SK-N-SH (cell line): ENCODE measurements at regions not wholly inside any gene's neighbourhood (a gene's known extent, or its start where the extent isn't known, plus 50 kb on each side); places are given as distances from the start of the nearest gene placed in this dataset.

Experiments
- CTCF ChIA-PET: fragments of 300-600, 350-600 bp; formaldehyde crosslinking; extraction: SDS; loops from one replicate; lab custom pipeline; 2021; lab: Yijun Ruan, JAX
- POLR2A ChIA-PET: fragments of 350-600 bp; sonication (Branson Sonifier 250); formaldehyde crosslinking; extraction: SDS; loops from one replicate; lab custom pipeline; 2020; ENCODE audit warnings: antibody characterized with exemption, inconsistent platforms; lab: Yijun Ruan, JAX
- DNase-seq: peaks from one replicate; pipeline ENCODE4 v3.0.0; 2012
- H2AFZ ChIP-seq: fragments of 200-600 bp; sonication (generic); 2 replicates; pipeline ENCODE4 v1.8.1; 2016; ENCODE audit warnings: antibody characterized with exemption, mild to moderate bottlenecking, low read depth
- H3F3A ChIP-seq: fragments of 200-600 bp; sonication (generic); replicated peaks from 2 replicates; pipeline ENCODE3; 2016; ENCODE audit warnings: antibody characterized with exemption, mild to moderate bottlenecking; ENCODE audit not compliant: insufficient read depth
- H3K27ac ChIP-seq, 2 experiments: fragments of 200-500 bp in 1 of 2; fragments of 200-600 bp in 1 of 2; sonication (Bioruptor generic) in 1 of 2; sonication (generic), shearing (Covaris generic) in 1 of 2; 2 replicates each; pipeline versions ENCODE4 v1.5.1 to v1.6.1; 2014 to 2016; ENCODE audit warnings: low read depth in 2 of 2, inconsistent platforms in 1 of 2, low read length in 1 of 2, mild to moderate bottlenecking in 1 of 2, mixed read lengths in 1 of 2
- H3K27me3 ChIP-seq: fragments of 200-600 bp; sonication (generic), shearing (Covaris generic); 2 replicates; pipeline ENCODE4 v1.6.1; 2016; ENCODE audit warnings: mixed run types; ENCODE audit not compliant: insufficient read depth
- H3K36me3 ChIP-seq, 2 experiments: fragments of 200-500 bp in 1 of 2; fragments of 200-600 bp in 1 of 2; sonication (Bioruptor generic) in 1 of 2; sonication (generic) in 1 of 2; replicated peaks in 1 of 2; 2 replicates each; pipeline versions ENCODE3 to v1.5.1; 2014 to 2016; ENCODE audit warnings: low read length in 1 of 2, mild to moderate bottlenecking in 1 of 2; ENCODE audit not compliant: insufficient read depth in 2 of 2, control insufficient read depth in 1 of 2
- H3K4me1 ChIP-seq, 2 experiments: fragments of 200-500 bp in 1 of 2; fragments of 200-600 bp in 1 of 2; sonication (Bioruptor generic) in 1 of 2; sonication (generic), shearing (Covaris generic) in 1 of 2; 2 replicates each; pipeline versions ENCODE4 v1.5.1 to v1.6.1; 2014 to 2016; ENCODE audit warnings: low read depth in 1 of 2, low read length in 1 of 2, mixed run types in 1 of 2; ENCODE audit not compliant: insufficient read depth in 2 of 2, control insufficient read depth in 1 of 2
- H3K4me2 ChIP-seq: fragments of 200-600 bp; sonication (generic), shearing (Covaris generic); 2 replicates; pipeline ENCODE4 v1.6.1; 2017; ENCODE audit warnings: mixed run types
- H3K4me3 ChIP-seq, 2 experiments: fragments of 200-500 bp in 1 of 2; fragments of 200-600 bp in 1 of 2; sonication (Bioruptor generic) in 1 of 2; sonication (generic), shearing (Covaris generic) in 1 of 2; 2 replicates each; pipeline versions ENCODE4 v1.5.1 to v1.8.1; 2014 to 2016; ENCODE audit warnings: low read depth in 2 of 2, inconsistent platforms in 1 of 2, low read length in 1 of 2, mild to moderate bottlenecking in 1 of 2, mixed read lengths in 1 of 2, moderate library complexity in 1 of 2
- H3K79me2 ChIP-seq: fragments of 200-600 bp; sonication (generic); 2 replicates; pipeline ENCODE4 v1.8.1; 2017; ENCODE audit warnings: mild to moderate bottlenecking; ENCODE audit not compliant: insufficient read depth
- H3K9ac ChIP-seq: fragments of 200-600 bp; sonication (generic); 2 replicates; pipeline ENCODE4 v1.6.1; 2017; ENCODE audit warnings: mixed run types
- H3K9me2 ChIP-seq: fragments of 200-600 bp; sonication (generic); 2 replicates; pipeline ENCODE4 v1.6.1; 2017; ENCODE audit warnings: mixed run types
- H3K9me3 ChIP-seq: fragments of 200-600 bp; sonication (generic); 2 replicates; pipeline ENCODE4 v1.6.1; 2017; ENCODE audit warnings: mixed run types, mild to moderate bottlenecking, moderate library complexity
- H4K20me1 ChIP-seq: fragments of 200-600 bp; sonication (generic); 2 replicates; pipeline ENCODE4 v1.6.1; 2017; ENCODE audit warnings: mild to moderate bottlenecking, mixed run types; ENCODE audit not compliant: insufficient read depth
- ELF1 ChIP-seq: IDR thresholded peaks from 2 replicates; pipeline ENCODE4 v1.4.0; 2012
- EZH2phosphoT487 ChIP-seq: fragments of 200-600 bp; sonication (generic); IDR thresholded peaks from 2 replicates; pipeline ENCODE4 v1.6.1; 2017; ENCODE audit warnings: low read depth, mixed run types, mild to moderate bottlenecking, antibody characterized with exemption, moderate library complexity, borderline replicate concordance
- GABPA ChIP-seq: IDR thresholded peaks from 2 replicates; pipeline ENCODE4 v1.4.0; 2012; ENCODE audit warnings: low read depth, mild to moderate bottlenecking
- GATA2 ChIP-seq: sonication (generic); formaldehyde crosslinking; IDR thresholded peaks from 2 replicates; pipeline ENCODE4 v1.5.0; 2020; ENCODE audit warnings: mild to moderate bottlenecking, missing genetic modification reagents
- IRF3 ChIP-seq: fragments of 150-350 bp; IDR thresholded peaks from 2 replicates; pipeline ENCODE4 v1.6.1; 2016; ENCODE audit warnings: mild to moderate bottlenecking, low read depth, low read length
- PBX3 ChIP-seq: IDR thresholded peaks from 2 replicates; pipeline ENCODE4; 2012
- REST ChIP-seq: IDR thresholded peaks from 2 replicates; pipeline ENCODE4 v1.6.1; 2012; ENCODE audit warnings: mild to moderate bottlenecking, low read depth, low read length, moderate library complexity
- SIN3A ChIP-seq: IDR thresholded peaks from 2 replicates; pipeline ENCODE4 v1.6.1; 2012; ENCODE audit warnings: low read depth, mild to moderate bottlenecking, low read length, moderate library complexity, borderline replicate concordance
- TAF1 ChIP-seq: IDR thresholded peaks from 2 replicates; pipeline ENCODE4 v1.6.1; 2012; ENCODE audit warnings: low read depth, mild to moderate bottlenecking, low read length, moderate library complexity, borderline replicate concordance
- ZBTB33 ChIP-seq: IDR thresholded peaks from 2 replicates; pipeline ENCODE4 v1.4.0; 2012; ENCODE audit warnings: low read depth, borderline replicate concordance
- WGBS: methylation state at CpG from one replicate; pipeline ENCODE4 v1.1.6; 2017; ENCODE audit warnings: low lambda C conversion rate; 5-methylcytosine and 5-hydroxymethylcytosine counted together

- TF ChIP-seq PBX3 (no peak), ELF1 (no peak)
Observed at GRCh38 chr13:73317140-73317539, 258.3 kb downstream of the KLF5 start (continued).

GRCh38 chr13:73310366-73310765, 251.6 kb downstream of the KLF5 start:
- POLR2A ChIA-PET, result no interaction called here

More at GRCh38 chr13:73310366-73310765, 251.6 kb downstream of the KLF5 start:
- H3K27ac ChIP-seq, result no peak overlapping the region
- H3K9ac ChIP-seq, result no peak overlapping the region
- CTCF ChIA-PET, result no interaction called here
- no peak for TF ChIP-seq TAF1
- no peak for TF ChIP-seq IRF3
- TF ChIP-seq GABPA, result no peak
- no peak for TF ChIP-seq EZH2phosphoT487
- no peak for TF ChIP-seq ZBTB33
- TF ChIP-seq SIN3A, result no peak
- no peak for TF ChIP-seq REST
- TF ChIP-seq GATA2 (CRISPR knock-in tag), result no peak
- no peaks in the 10 kb centered on the region; the same call in 1 of the 2 replicates for H3K9me2 ChIP-seq
- no peaks in the 10 kb centered on the region for H3K79me2 ChIP-seq
- WGBS, result 55% methylated on average over 2 of the region's 2 CpGs
- no peaks in the 10 kb centered on the region for H3K27me3 ChIP-seq
- no peak for DNase-seq
- H3K36me3 ChIP-seq, result no peaks in the 10 kb centered on the region
- no peak overlapping the region for H3K4me3 ChIP-seq
- H3K4me1 ChIP-seq, result no peaks in the 10 kb centered on the region
- no peaks in the 10 kb centered on the region for H4K20me1 ChIP-seq
- H3K4me2 ChIP-seq, result no peak overlapping the region
- H3F3A ChIP-seq, result no peaks in the 10 kb centered on the region
- H2AFZ ChIP-seq, result no peak overlapping the region
- no peaks in the 10 kb centered on the region; the same call in 1 of the 2 replicates for H3K9me3 ChIP-seq
